ENCODE measurements at regions not wholly inside any gene's neighbourhood (a gene's known extent, or its start where the extent isn't known, plus 50 kb on each side); places are given as distances from the start of the nearest gene placed in this dataset.

GRCh38 chr10:59595593-59595992 lies 114.1 kb downstream of the SLC16A9 start:
- no peak for DNase-seq (ENCODE audit: low read depth)

- no peak for DNase-seq (ENCODE audit: low read depth)
These were observed 115.9 kb downstream of the SLC16A9 start for GRCh38 chr10:59593768-59594167.

GRCh38 chr10:59589796-59590195 lies 119.9 kb downstream of the SLC16A9 start:
- no peak for DNase-seq (ENCODE audit: low read depth)

DNA sequence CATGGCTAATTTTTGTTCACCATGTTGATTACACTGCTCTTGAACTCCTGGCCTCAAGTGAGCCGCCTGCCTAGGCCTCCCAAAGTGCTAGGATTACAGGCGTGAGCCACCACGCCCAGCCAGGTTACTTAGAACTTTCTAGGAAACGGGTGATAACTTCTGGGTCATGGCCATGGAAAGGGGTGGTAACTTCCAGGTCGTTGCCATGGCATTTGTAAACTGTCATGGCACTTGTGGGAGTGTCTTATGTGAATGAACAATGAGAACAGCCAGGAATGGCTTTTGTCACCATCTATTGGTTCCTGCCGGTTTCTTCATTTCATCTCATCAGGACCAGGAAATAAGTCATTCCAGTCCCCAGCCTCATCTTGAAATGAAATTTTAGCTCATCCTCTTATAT lies 120.9 kb downstream of the SLC16A9 start:
- DNase-seq (ENCODE audit: low read depth) = no peak

DNA sequence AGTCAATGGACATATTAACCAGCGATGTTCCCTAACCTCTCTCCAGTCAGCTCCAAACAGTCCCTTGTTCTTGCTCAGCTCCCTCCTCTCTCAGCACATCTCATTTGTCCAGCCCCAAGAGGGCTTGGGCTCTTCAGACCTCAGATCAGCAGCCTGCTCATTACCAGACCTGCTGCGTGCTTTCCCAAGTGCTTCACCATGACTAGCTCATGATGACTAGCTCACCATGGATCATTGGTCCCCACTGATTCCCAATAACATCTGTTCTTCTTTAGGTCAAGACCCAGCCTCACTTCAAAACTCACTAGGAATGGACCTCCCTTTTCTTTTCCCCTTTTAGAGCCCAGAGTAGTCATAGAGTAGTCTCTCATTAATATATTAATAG lies 121.9 kb downstream of the SLC16A9 start:
- DNase-seq (ENCODE audit: low read depth) = no peak

DNA sequence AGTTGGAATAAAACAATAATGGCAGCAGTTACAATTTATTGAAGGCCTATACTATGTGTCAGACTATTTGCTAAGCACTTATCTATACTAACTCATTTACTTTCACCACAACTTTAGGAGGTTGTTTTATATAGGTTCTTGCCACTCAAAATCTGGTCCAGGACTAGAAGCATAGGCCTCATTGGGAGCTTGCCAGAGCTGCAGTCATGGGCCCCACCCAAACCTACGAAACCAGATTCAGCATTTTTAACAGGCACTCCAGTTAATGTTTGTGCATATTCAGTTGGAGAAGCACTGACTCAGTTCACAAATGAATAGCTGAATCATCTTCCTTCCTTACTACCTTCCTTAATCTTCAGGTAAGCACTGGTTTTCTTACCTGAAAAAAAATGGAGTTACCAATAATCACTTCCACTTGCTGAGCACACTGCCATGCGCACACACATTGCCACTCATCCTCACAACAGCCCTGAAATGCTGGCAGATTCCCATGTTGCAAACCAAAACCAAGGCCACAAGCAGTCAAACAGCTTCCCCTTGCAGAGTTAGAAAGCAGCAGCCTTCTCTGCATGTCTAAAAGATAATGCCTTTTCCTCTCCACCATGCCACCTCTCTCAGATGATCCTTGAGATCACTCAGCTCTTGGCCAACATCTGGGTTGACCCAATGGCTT lies 122.4 kb downstream of the SLC16A9 start:
- DNase-seq (ENCODE audit: low read depth) = no peak

DNA sequence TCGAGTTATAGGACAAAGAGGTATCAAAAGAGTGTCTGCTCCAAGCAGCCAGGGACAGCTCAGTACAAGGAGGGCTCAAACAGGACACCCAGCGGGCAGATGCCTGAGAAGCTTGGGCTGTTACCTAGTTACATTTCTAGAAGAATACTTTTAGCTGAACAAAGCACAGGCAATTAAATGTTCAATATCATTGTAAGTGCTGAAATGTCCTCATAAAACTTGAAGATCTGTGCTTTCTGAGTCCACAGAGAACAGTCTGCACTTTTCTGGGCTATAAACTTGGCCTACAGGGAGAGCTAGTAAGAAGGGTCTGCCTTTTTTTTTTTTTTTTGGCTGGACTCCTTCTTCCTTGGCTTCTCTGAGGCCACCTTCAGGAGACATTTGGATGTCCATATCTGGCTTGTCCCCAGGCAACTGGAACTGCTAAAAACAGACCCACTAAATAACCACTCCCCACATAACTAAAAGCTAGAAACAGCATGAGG lies 123.2 kb downstream of the SLC16A9 start:
- no peak for DNase-seq (ENCODE audit: low read depth)

DNA sequence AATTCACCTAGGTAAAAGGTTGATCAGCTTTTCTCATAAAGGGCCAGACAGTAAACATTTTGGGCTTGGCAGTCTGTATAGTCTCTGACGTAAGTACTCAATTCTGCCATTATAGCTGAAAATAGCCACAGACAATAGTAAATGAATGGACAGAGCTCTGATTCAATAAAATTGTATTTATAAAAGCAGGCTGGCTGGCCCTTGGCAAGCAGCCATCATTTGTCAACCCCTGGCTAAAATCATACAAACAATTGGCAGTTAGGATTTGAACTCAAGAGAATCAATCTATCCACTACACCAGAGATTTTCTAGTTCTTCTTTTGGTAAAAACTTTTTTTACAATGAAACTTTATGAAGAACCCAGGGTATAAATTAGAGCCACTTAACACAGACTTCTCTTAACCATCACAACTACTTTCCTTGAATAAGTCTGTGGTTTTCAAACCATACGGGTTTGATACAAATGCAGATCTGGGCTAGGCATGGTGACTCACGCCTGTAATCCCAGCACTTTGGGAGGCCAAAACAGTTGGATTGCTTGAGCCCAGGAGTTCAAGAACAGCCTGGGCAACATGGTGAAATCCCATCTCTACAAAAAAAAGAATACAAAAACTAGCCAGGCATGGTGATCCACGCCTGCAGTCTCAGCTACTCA lies 124.5 kb downstream of the SLC16A9 start:
- no peak for DNase-seq (ENCODE audit: low read depth)

DNA sequence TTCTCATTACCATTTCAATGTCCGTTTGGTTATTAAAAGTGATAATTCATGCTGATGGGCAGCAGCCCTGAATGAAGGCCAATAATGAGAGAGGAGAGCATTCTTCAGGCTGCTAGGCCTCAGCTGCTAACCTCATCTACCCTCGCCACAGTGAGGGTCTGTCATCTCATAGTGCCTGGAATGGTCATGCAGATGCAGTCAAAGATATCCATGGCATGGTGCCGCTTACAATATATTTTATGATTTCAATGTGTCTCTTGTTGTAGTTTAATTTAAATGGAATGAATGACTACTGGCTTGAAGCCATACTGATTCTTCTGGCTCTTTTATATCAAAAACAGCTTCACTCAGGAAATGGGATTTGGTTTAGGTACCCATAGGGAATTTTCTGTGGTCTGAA lies 126.9 kb downstream of the SLC16A9 start:
- no peak for DNase-seq (ENCODE audit: low read depth)

GRCh38 chr10:59582058-59582457 lies 127.6 kb downstream of the SLC16A9 start:
- DNase-seq (ENCODE audit: low read depth) = no peak

DNA sequence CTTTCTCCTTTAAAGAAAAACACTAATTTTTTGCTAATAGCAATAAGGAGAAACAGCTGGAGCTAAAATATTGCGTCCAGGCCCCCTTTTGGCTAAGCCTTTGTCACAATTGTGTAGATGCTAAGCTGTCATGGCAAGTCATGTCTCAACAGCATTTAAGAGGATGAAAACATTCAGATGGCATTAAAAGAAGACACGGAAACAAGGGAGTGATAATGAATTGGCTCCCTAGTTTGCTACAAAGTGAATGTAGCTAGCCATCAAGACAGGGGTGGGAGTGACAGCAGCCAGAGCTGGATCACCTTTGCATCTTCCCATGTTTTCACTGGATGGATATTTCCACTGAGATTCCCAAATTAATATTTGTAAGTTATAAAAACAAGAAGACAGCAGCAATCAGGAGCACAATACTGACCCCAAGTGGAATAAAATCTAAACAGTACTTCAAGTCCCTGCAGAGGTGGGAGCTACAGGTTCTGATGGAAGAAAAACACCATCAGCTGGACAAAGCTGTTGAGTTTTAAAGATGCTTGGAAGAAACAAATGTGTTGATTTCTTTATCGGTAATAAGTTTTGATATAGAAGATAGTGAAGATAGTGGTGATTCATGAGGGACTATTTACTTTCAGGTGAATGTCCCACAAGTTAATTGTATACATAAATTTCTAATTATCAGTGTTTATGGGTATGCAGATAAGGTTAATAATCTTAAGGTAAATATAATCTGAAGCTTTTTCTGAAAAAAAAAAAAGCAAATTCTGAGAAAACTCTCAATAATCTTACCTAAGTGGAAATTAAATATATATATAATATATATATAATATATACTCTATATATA lies 129.4 kb downstream of the SLC16A9 start:
- DNase-seq (ENCODE audit: low read depth) = no peak

- DNase-seq (ENCODE audit: low read depth) = no peak
These were observed 130.9 kb downstream of the SLC16A9 start for GRCh38 chr10:59578741-59579140.

- no peak for DNase-seq (ENCODE audit: low read depth)
These were observed 131.7 kb downstream of the SLC16A9 start for GRCh38 chr10:59577984-59578383.

DNA sequence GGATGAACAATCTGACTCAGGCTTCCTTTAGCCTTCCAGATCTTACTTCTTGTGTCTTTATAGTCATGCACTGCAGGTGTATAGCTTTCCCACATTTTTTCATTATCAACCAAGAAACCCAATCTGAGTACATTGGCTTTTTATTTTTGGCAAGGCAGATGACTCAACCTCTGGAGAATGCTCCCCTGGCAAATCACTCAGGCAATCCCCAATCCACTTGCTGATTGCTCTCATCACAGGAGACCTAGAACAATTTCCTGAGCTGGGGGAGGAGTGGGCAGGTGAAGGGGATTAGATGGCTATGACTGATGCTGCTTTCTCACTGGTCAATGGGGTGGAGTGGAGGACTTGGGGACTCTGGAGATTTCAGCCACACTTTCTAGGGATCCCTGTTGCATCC lies 134.4 kb downstream of the SLC16A9 start:
- DNase-seq (ENCODE audit: low read depth) = no peak

- no peak for DNase-seq (ENCODE audit: low read depth)
These were observed 146.1 kb downstream of the SLC16A9 start for GRCh38 chr10:59563531-59563930.

- no peak for DNase-seq (ENCODE audit: low read depth)
These were observed 147.5 kb downstream of the SLC16A9 start for GRCh38 chr10:59562126-59562525.

DNA sequence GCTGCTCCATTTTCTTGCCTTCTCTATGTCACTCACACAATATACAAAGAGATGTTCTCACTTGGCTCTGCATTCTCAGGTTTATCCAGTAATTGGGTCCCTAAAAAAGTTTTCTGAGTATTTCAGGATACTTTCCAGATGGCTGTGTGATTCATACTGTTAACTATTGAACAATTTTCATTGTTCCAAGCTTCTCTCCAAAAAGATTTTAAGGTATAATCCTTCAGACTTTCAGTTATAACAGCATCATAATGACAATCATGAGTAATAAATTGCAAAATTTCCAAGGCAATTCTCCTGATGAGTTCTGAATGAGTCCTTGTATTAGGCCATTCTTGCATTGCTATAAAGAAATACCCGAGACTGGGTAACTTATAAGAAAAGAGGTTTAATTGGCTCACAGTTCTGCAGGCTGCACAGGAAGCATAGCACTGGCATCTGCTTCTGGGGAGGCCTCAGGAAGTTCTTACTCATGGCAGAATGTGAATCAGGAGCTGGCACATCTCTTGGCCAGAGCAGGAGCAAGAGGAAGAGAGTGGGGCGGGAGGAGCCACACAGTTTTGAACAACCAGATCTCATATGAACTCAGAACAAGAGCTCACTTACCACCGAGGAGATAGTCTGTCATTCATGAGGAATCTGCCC lies 148.1 kb downstream of the SLC16A9 start:
- no peak for DNase-seq (ENCODE audit: low read depth)

- no peak for DNase-seq (ENCODE audit: low read depth)
These were observed 148.7 kb downstream of the SLC16A9 start for GRCh38 chr10:59560990-59561389.

GRCh38 chr10:59560161-59560560 lies 149.5 kb downstream of the SLC16A9 start:
- no peak for DNase-seq (ENCODE audit: low read depth)

DNA sequence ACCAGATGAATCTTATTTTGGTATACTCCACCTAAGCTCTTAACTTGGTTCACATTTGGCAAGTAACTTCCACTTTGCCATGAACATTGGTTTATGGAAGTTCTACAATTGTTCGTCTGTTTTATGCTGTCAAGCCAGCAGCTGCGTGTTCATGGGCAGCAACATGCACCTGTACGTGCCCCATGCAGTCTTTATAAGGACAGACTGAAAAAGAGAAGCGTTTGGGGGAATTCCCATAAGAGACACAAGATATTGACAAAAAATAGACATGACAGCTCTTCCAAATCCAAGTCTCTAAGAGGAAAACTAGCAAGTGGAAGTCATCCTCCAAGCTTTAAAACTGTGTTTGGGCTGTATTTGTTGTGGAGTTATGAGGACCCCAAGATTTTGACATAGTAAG lies 151.6 kb downstream of the SLC16A9 start:
- DNase-seq (ENCODE audit: low read depth) = no peak

GRCh38 chr10:59557642-59558041 lies 152.0 kb downstream of the SLC16A9 start:
- no peak for DNase-seq (ENCODE audit: low read depth)

GRCh38 chr10:59557052-59557451 lies 152.6 kb downstream of the SLC16A9 start:
- no peak for DNase-seq (ENCODE audit: low read depth)

All from GM04504 (cell line).